Activated CD8-positive, alpha-beta T cell treated with anti-CD3 and anti-CD28 coated beads for 36 hours (primary cell): ENCODE measurements at regions not wholly inside any gene's neighbourhood (a gene's known extent, or its start where the extent isn't known, plus 50 kb on each side); places are given as distances from the start of the nearest gene placed in this dataset.

Source experiments
- ATAC-seq: fragments of 200-7000 bp; cut with Tn5 transposase; one replicate; pipeline ENCODE4 v1.10.0; 2021; ENCODE audit warnings: mild to moderate bottlenecking, moderate library complexity
- CTCF ChIA-PET: fragments of 350-600 bp; sonication (Branson Sonifier 250); formaldehyde crosslinking; loops from one replicate; lab custom pipeline; 2021; ENCODE audit warnings: antibody characterized with exemption; lab: Charles Lee
- POLR2A ChIA-PET: fragments of 350-600 bp; sonication (Branson Sonifier 250); formaldehyde crosslinking; loops from one replicate; lab custom pipeline; 2021; ENCODE audit warnings: antibody characterized with exemption; lab: Charles Lee
- DNase-seq: peaks from one replicate; pipeline ENCODE4 v3.0.0-alpha.2; 2020
- H3K27ac Mint-ChIP-seq: one replicate; pipeline ENCODE4 v1.8.0; 2021; ENCODE audit warnings: mild to moderate bottlenecking, mixed read lengths
- H3K27me3 Mint-ChIP-seq: one replicate; pipeline ENCODE4 v1.8.0; 2021; ENCODE audit warnings: mixed read lengths
- H3K36me3 Mint-ChIP-seq: one replicate; pipeline ENCODE4 v1.8.0; 2021; ENCODE audit warnings: low read depth, mixed read lengths
- H3K4me1 Mint-ChIP-seq: one replicate; pipeline ENCODE4 v1.8.0; 2021; ENCODE audit warnings: low read depth, mixed read lengths
- H3K4me3 Mint-ChIP-seq: one replicate; pipeline ENCODE4 v1.8.0; 2021; ENCODE audit warnings: mild to moderate bottlenecking, moderate library complexity, mixed read lengths
- H3K9me3 Mint-ChIP-seq: one replicate; pipeline ENCODE4 v1.8.0; 2021; ENCODE audit warnings: mixed read lengths
- CTCF ChIP-seq: fragments of 200-600 bp; IDR thresholded peaks from one replicate; pipeline ENCODE4 v1.8.0; 2022; ENCODE audit warnings: antibody characterized with exemption, mild to moderate bottlenecking
- intact Hi-C: fragments of 100-400 bp; cut with micrococcal nuclease; formaldehyde crosslinking; loops from one replicate; pipeline ENCODE4 v1.10.0; 2022

DNA sequence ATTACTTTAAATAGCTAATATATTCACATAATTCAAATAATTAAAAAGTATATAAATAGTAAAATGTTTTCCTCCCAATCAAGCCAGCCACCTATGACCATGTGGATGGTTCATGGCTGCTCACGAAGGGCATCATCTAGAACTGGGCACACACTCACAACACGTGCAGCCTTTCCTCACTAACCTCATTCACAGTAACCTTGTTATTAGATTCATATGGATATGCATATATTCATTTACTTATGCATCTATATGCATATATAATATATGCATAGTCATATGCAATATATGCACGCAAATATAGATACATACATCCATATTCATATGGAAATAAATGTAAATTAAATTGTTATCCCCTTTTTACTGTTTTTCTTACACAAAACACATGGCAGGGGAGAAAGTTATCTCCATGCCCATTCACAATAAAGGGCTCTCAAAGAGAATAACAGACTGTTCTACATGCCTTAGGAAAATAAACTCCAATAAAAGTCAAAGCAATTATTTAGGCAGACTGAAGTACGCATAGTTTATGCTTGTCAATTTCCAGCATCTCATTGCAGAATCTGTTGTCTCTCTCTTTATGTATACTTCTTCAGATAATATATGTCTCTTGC lies 163.9 kb upstream of the ADGRL3 start:
- no peak for ATAC-seq
- TF ChIP-seq CTCF = no peak

GRCh38 chr4:61041527-61041926 lies 158.6 kb upstream of the ADGRL3 start:
- Mint-ChIP-seq H3K36me3 (no peaks in the 10 kb centered on the region), H3K9me3 (peaks cover 20% of the 10 kb centered on the region), H3K27me3 (no peaks in the 10 kb centered on the region), H3K4me3 (no peak overlapping the region), H3K4me1 (no peaks in the 10 kb centered on the region), H3K27ac (no peak overlapping the region)
- ATAC-seq (no peak), DNase-seq (no peak)
- CTCF ChIA-PET = no interaction called here
- POLR2A ChIA-PET = no interaction called here
- no peak for TF ChIP-seq CTCF
- intact Hi-C loops = no loop called here

More for the DNA sequence above, 163.9 kb upstream of the ADGRL3 start:
- POLR2A ChIA-PET = no interaction called here
- Mint-ChIP-seq H3K4me3 (no peak overlapping the region), H3K36me3 (no peaks in the 10 kb centered on the region), H3K9me3 (peaks cover 6% of the 10 kb centered on the region), H3K4me1 (no peaks in the 10 kb centered on the region), H3K27ac (no peak overlapping the region), H3K27me3 (no peaks in the 10 kb centered on the region)
- CTCF ChIA-PET = no interaction called here
- no peak for DNase-seq
- intact Hi-C loops = no loop called here

GRCh38 chr4:61044837-61045236 lies 155.3 kb upstream of the ADGRL3 start:
- POLR2A ChIA-PET = interaction anchor here (0.5 kb wide), 1 partner anchor 36 kb away, joined by 4 read pairs; no protein-coding TSS in a partner anchor
- no peak for DNase-seq
- H3K27me3 Mint-ChIP-seq = no peaks in the 10 kb centered on the region
- H3K4me1 Mint-ChIP-seq = no peaks in the 10 kb centered on the region
- CTCF ChIA-PET = no interaction called here
- TF ChIP-seq CTCF = no peak
- ATAC-seq = no peak
- intact Hi-C loops = no loop called here
- H3K27ac Mint-ChIP-seq = no peak overlapping the region
- H3K9me3 Mint-ChIP-seq = peaks cover 19% of the 10 kb centered on the region
- H3K4me3 Mint-ChIP-seq = no peak overlapping the region
- H3K36me3 Mint-ChIP-seq = no peaks in the 10 kb centered on the region

- ChIA-PET POLR2A (no interaction called here), CTCF (no interaction called here)
- H3K36me3 Mint-ChIP-seq = no peaks in the 10 kb centered on the region
- no peaks in the 10 kb centered on the region for H3K27me3 Mint-ChIP-seq
- peaks cover 15% of the 10 kb centered on the region for H3K9me3 Mint-ChIP-seq
- H3K4me3 Mint-ChIP-seq = no peak overlapping the region
- intact Hi-C loops = no loop called here
- no peak overlapping the region for H3K27ac Mint-ChIP-seq
- no peak for DNase-seq
- no peak for ATAC-seq
- no peaks in the 10 kb centered on the region for H3K4me1 Mint-ChIP-seq
- TF ChIP-seq CTCF = no peak
These were observed 151.1 kb upstream of the ADGRL3 start for GRCh38 chr4:61049018-61049417.

DNA sequence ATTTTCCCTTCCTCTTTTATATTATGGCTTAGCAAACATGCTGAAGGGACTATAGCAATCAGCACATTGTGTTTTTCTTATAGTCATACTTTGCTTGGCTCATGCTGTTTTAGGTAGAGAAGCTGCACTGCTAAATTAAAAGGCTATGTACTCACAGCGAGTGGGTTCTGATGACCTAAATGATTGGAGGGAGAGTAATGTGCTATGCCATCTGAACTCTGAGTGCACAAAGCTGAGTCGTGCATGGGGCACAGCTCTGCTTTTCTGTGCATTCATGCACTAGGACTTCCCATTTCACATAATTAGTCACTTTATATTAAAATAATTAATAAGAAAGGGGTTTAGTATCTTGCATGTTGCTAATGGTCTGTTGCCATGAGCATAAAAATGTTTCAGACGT lies 132.7 kb upstream of the ADGRL3 start:
- ATAC-seq (no peak), DNase-seq (no peak)
- H3K4me1 Mint-ChIP-seq = no peaks in the 10 kb centered on the region
- H3K36me3 Mint-ChIP-seq = no peaks in the 10 kb centered on the region
- no peak for TF ChIP-seq CTCF
- no peaks in the 10 kb centered on the region for H3K27me3 Mint-ChIP-seq
- H3K9me3 Mint-ChIP-seq = peaks cover 5% of the 10 kb centered on the region
- intact Hi-C loops = no loop called here
- ChIA-PET POLR2A (no interaction called here), CTCF (no interaction called here)
- H3K4me3 Mint-ChIP-seq = no peak overlapping the region
- H3K27ac Mint-ChIP-seq = no peak overlapping the region
